ENCODE measurements at regions not wholly inside any gene's neighbourhood (a gene's known extent, or its start where the extent isn't known, plus 50 kb on each side); places are given as distances from the start of the nearest gene placed in this dataset.

- no peaks in the 10 kb centered on the region for H3K36me3 ChIP-seq (ENCODE audit: insufficient read depth, low read length)
- H3F3A ChIP-seq (ENCODE audit: insufficient read depth, low read length, poor library complexity, severe bottlenecking): no peaks in the 10 kb centered on the region
- no peaks in the 10 kb centered on the region for H3K27me3 ChIP-seq (ENCODE audit: insufficient read depth, low read depth, low read length)
- H3K27ac ChIP-seq (ENCODE audit: low read length): no peak overlapping the region
- H3K79me2 ChIP-seq (replicated peaks; ENCODE audit: insufficient read depth, low read length): no peaks in the 10 kb centered on the region
- TF ChIP-seq SMC3 (conservative IDR thresholded peaks at IDR 0.05; ENCODE audit: poor library complexity) (no peak), TAF1 (IDR thresholded peaks at IDR 0.05; ENCODE audit: low read depth) (no peak), POLR2AphosphoS5 (IDR thresholded peaks at IDR 0.05) (no peak), EP300 (conservative IDR thresholded peaks at IDR 0.05; ENCODE audit: poor library complexity, severe bottlenecking) (no peak), MXI1 (conservative IDR thresholded peaks at IDR 0.05; ENCODE audit: poor library complexity, severe bottlenecking) (no peak), EZH2 (IDR thresholded peaks at IDR 0.05; ENCODE audit: borderline replicate concordance, insufficient read depth, low read length, poor library complexity, severe bottlenecking) (no peak), RAD21 (conservative IDR thresholded peaks at IDR 0.05) (no peak), CTCF (IDR thresholded peaks at IDR 0.05; ENCODE audit: poor library complexity, severe bottlenecking) (no peak)
- TF ChIP-seq, protein P1, sequence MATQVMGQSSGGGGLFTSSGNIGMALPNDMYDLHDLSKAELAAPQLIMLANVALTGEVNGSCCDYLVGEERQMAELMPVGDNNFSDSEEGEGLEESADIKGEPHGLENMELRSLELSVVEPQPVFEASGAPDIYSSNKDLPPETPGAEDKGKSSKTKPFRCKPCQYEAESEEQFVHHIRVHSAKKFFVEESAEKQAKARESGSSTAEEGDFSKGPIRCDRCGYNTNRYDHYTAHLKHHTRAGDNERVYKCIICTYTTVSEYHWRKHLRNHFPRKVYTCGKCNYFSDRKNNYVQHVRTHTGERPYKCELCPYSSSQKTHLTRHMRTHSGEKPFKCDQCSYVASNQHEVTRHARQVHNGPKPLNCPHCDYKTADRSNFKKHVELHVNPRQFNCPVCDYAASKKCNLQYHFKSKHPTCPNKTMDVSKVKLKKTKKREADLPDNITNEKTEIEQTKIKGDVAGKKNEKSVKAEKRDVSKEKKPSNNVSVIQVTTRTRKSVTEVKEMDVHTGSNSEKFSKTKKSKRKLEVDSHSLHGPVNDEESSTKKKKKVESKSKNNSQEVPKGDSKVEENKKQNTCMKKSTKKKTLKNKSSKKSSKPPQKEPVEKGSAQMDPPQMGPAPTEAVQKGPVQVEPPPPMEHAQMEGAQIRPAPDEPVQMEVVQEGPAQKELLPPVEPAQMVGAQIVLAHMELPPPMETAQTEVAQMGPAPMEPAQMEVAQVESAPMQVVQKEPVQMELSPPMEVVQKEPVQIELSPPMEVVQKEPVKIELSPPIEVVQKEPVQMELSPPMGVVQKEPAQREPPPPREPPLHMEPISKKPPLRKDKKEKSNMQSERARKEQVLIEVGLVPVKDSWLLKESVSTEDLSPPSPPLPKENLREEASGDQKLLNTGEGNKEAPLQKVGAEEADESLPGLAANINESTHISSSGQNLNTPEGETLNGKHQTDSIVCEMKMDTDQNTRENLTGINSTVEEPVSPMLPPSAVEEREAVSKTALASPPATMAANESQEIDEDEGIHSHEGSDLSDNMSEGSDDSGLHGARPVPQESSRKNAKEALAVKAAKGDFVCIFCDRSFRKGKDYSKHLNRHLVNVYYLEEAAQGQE (IDR thresholded peaks at IDR 0.05; ENCODE audit: borderline replicate concordance): no peak
- no peak overlapping the region for H3K4me2 ChIP-seq (ENCODE audit: low read length)
- no peaks in the 10 kb centered on the region for H3K9me2 ChIP-seq (ENCODE audit: insufficient read depth, low read length)
- no peaks in the 10 kb centered on the region for H3K9me3 ChIP-seq (ENCODE audit: low read length)
- H3K4me3 ChIP-seq (ENCODE audit: low read length): no peak overlapping the region
- no peak overlapping the region for H3K9ac ChIP-seq (ENCODE audit: low read length)
- no peaks in the 10 kb centered on the region for H4K20me1 ChIP-seq (ENCODE audit: insufficient read depth)
- H2AFZ ChIP-seq (ENCODE audit: low read depth, low read length): no peak overlapping the region
Measured at GRCh38 chr13:48840366-48840765, 135.3 kb upstream of the FNDC3A start.

DNA sequence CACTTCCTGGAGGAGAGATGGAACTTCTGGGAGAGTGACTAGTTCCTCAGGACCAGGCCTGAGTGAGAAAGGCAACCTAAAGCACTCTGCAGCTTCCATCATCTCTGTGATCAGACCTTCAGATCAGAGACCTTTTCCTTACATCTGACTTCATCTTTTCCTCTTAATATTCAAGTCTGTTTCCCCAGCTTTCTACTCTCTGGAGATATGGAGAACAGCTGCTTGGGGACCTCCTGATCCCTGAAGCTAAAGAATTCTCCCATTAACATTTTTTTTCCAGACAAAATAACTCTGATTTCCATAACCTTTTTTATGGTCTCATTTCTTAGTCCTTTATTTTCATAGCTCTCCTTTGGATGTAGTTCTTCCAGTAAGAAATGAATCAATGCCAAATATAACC lies 133.4 kb upstream of the FNDC3A start:
- H3F3A ChIP-seq (ENCODE audit: insufficient read depth, low read length, poor library complexity, severe bottlenecking): no peaks in the 10 kb centered on the region
- H3K4me2 ChIP-seq (ENCODE audit: low read length): no peak overlapping the region
- H3K9ac ChIP-seq (ENCODE audit: low read length): no peak overlapping the region
- no peaks in the 10 kb centered on the region for H4K20me1 ChIP-seq (ENCODE audit: insufficient read depth)
- no peaks in the 10 kb centered on the region for H3K9me3 ChIP-seq (ENCODE audit: low read length)
- TF ChIP-seq, protein P1 (IDR thresholded peaks at IDR 0.05; ENCODE audit: borderline replicate concordance): no peak
- TF ChIP-seq TAF1 (IDR thresholded peaks at IDR 0.05; ENCODE audit: low read depth): no peak
- no peak for TF ChIP-seq MXI1 (conservative IDR thresholded peaks at IDR 0.05; ENCODE audit: poor library complexity, severe bottlenecking)
- no peak for TF ChIP-seq CTCF (IDR thresholded peaks at IDR 0.05; ENCODE audit: poor library complexity, severe bottlenecking)
- TF ChIP-seq SMC3 (conservative IDR thresholded peaks at IDR 0.05; ENCODE audit: poor library complexity): no peak
- no peak for TF ChIP-seq EP300 (conservative IDR thresholded peaks at IDR 0.05; ENCODE audit: poor library complexity, severe bottlenecking)
- TF ChIP-seq RAD21 (conservative IDR thresholded peaks at IDR 0.05): no peak
- TF ChIP-seq EZH2 (IDR thresholded peaks at IDR 0.05; ENCODE audit: borderline replicate concordance, insufficient read depth, low read length, poor library complexity, severe bottlenecking): no peak
- TF ChIP-seq POLR2AphosphoS5 (IDR thresholded peaks at IDR 0.05): no peak
- no peaks in the 10 kb centered on the region for H3K9me2 ChIP-seq (ENCODE audit: insufficient read depth, low read length)
- H3K36me3 ChIP-seq (ENCODE audit: insufficient read depth, low read length): no peaks in the 10 kb centered on the region
- no peak overlapping the region for H3K27ac ChIP-seq (ENCODE audit: low read length)
- H3K4me3 ChIP-seq (ENCODE audit: low read length): no peak overlapping the region
- H3K27me3 ChIP-seq (ENCODE audit: insufficient read depth, low read depth, low read length): no peaks in the 10 kb centered on the region
- H3K79me2 ChIP-seq (replicated peaks; ENCODE audit: insufficient read depth, low read length): no peaks in the 10 kb centered on the region
- no peak overlapping the region for H2AFZ ChIP-seq (ENCODE audit: low read depth, low read length)

Measured in neural cell (in vitro differentiated cells).